DOHH2 (cell line): ENCODE measurements at regions not wholly inside any gene's neighbourhood (a gene's known extent, or its start where the extent isn't known, plus 50 kb on each side); places are given as distances from the start of the nearest gene placed in this dataset.

Source experiments
- H3F3A ChIP-seq: fragments of 200-600 bp; sonication (generic), shearing (Covaris generic); 2 replicates; pipeline ENCODE4 v1.6.0; 2016; ENCODE audit warnings: antibody characterized with exemption, mild to moderate bottlenecking; ENCODE audit not compliant: control insufficient read depth, insufficient read depth
- H3K27ac ChIP-seq: fragments of 200-600 bp; sonication (generic); 2 replicates; pipeline ENCODE4 v1.5.1; 2014; ENCODE audit warnings: low read depth, mild to moderate bottlenecking, low read length, moderate library complexity
- H3K27me3 ChIP-seq: fragments of 200-600 bp; sonication (generic); 2 replicates; pipeline ENCODE4 v1.6.1; 2014; ENCODE audit warnings: mild to moderate bottlenecking, low read length, mixed read lengths; ENCODE audit not compliant: control insufficient read depth
- H3K36me3 ChIP-seq: fragments of 200-600 bp; sonication (generic); 2 replicates; pipeline ENCODE4 v1.6.1; 2014; ENCODE audit warnings: mild to moderate bottlenecking, low read length, moderate library complexity, mixed read lengths; ENCODE audit not compliant: control insufficient read depth
- H3K4me1 ChIP-seq: fragments of 200-600 bp; sonication (generic); 2 replicates; pipeline ENCODE4 v1.6.1; 2014; ENCODE audit warnings: mild to moderate bottlenecking, low read length, mixed read lengths; ENCODE audit not compliant: control insufficient read depth
- H3K4me2 ChIP-seq: fragments of 200-600 bp; sonication (generic); 2 replicates; pipeline ENCODE4 v1.6.0; 2014; ENCODE audit warnings: mild to moderate bottlenecking, low read length, moderate library complexity
- H3K4me3 ChIP-seq: fragments of 200-600 bp; sonication (generic); 2 replicates; pipeline ENCODE4 v1.5.1; 2014; ENCODE audit warnings: mild to moderate bottlenecking, low read length, mixed read lengths
- H3K79me2 ChIP-seq: fragments of 200-600 bp; sonication (generic); 2 replicates; pipeline ENCODE4 v1.6.1; 2014; ENCODE audit warnings: mild to moderate bottlenecking, low read length, mixed read lengths; ENCODE audit not compliant: control insufficient read depth
- H3K9me2 ChIP-seq: fragments of 200-600 bp; sonication (generic); replicated peaks from 2 replicates; pipeline ENCODE4 v1.6.1; 2014; ENCODE audit warnings: mild to moderate bottlenecking, low read length, mixed read lengths; ENCODE audit not compliant: control insufficient read depth
- H3K9me3 ChIP-seq: fragments of 200-600 bp; sonication (generic); 2 replicates; pipeline ENCODE4 v1.6.1; 2014; ENCODE audit warnings: antibody characterized with exemption, low read length, mixed read lengths; ENCODE audit not compliant: control insufficient read depth, insufficient read depth
- H4K20me1 ChIP-seq: fragments of 200-600 bp; sonication (generic); 2 replicates; pipeline ENCODE4 v1.6.0; 2014; ENCODE audit warnings: low read depth, mild to moderate bottlenecking, antibody characterized with exemption, low read length, moderate library complexity; ENCODE audit not compliant: control insufficient read depth, insufficient read depth
- EZH2phosphoT487 ChIP-seq: fragments of 200-600 bp; sonication (generic); IDR thresholded peaks from 2 replicates; pipeline ENCODE4 v1.6.1; 2017; ENCODE audit warnings: borderline replicate concordance, mild to moderate bottlenecking, antibody characterized with exemption, low read length, moderate library complexity, mixed read lengths
- TF ChIP-seq, protein P1 (sequence below): fragments of 200-600 bp; sonication (generic); IDR thresholded peaks from one replicate; pipeline ENCODE4 v1.5.1; 2014; ENCODE audit warnings: antibody characterized with exemption, mild to moderate bottlenecking, low read depth, low read length; ENCODE audit not compliant: poor library complexity, severe bottlenecking

DNA sequence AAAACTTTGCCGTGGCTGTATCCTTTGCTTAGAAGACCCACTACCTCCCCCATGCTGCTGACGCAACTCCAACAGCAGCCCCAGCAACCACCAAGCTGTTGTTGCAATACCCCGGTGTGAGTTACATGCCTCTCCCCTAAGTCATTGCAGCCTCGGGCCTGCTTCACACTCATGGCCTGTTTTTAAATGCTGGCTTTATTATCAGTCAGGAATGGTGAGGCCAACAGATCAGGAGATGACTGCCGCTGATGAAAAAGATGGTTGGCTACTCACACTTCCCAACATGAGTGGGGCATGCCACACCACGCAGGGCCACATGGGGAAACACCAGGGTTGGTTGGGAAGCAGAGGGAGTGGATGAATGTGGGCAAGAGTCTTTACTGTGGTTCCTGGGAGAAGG lies 171.5 kb upstream of the SYT13 start:
- no peaks in the 10 kb centered on the region for H3F3A ChIP-seq
- no peak overlapping the region for H3K4me2 ChIP-seq
- H3K9me3 ChIP-seq = no peaks in the 10 kb centered on the region
- no peaks in the 10 kb centered on the region for H3K9me2 ChIP-seq
- H3K4me3 ChIP-seq = no peak overlapping the region
- no peaks in the 10 kb centered on the region for H4K20me1 ChIP-seq
- no peaks in the 10 kb centered on the region for H3K79me2 ChIP-seq
- TF ChIP-seq, protein P1, sequence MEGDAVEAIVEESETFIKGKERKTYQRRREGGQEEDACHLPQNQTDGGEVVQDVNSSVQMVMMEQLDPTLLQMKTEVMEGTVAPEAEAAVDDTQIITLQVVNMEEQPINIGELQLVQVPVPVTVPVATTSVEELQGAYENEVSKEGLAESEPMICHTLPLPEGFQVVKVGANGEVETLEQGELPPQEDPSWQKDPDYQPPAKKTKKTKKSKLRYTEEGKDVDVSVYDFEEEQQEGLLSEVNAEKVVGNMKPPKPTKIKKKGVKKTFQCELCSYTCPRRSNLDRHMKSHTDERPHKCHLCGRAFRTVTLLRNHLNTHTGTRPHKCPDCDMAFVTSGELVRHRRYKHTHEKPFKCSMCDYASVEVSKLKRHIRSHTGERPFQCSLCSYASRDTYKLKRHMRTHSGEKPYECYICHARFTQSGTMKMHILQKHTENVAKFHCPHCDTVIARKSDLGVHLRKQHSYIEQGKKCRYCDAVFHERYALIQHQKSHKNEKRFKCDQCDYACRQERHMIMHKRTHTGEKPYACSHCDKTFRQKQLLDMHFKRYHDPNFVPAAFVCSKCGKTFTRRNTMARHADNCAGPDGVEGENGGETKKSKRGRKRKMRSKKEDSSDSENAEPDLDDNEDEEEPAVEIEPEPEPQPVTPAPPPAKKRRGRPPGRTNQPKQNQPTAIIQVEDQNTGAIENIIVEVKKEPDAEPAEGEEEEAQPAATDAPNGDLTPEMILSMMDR = no peak
- no peak for TF ChIP-seq EZH2phosphoT487
- H3K27ac ChIP-seq = no peak overlapping the region
- no peaks in the 10 kb centered on the region for H3K4me1 ChIP-seq
- no peaks in the 10 kb centered on the region for H3K36me3 ChIP-seq
- H3K27me3 ChIP-seq = no peaks in the 10 kb centered on the region

DNA sequence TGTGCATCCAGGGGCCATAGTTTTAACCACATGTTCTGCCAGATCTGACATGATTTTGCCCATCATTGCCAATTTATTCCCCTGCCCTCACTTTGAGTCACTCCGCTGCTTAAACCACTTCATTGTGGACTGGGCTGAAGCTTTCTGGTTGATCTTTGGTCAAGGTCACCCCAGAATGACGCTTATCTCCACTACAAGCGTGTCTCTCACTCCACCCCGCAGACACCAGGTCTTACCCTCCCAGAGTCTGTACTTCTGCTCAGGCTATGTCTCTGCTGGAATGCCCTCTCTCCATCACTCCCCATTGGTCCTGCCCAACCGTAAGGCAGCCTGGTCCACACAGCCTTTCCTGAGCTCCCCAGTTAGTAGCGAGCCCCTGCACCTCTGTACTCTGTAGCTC lies 170.5 kb upstream of the SYT13 start:
- Histone ChIP-seq H3K4me2 (no peak overlapping the region), H3K4me3 (no peak overlapping the region), H3K27ac (no peak overlapping the region), H3K27me3 (no peaks in the 10 kb centered on the region), H3K9me3 (no peaks in the 10 kb centered on the region), H4K20me1 (no peaks in the 10 kb centered on the region), H3K9me2 (no peaks in the 10 kb centered on the region), H3K79me2 (no peaks in the 10 kb centered on the region), H3K36me3 (no peaks in the 10 kb centered on the region), H3K4me1 (no peaks in the 10 kb centered on the region), H3F3A (no peaks in the 10 kb centered on the region)
- TF ChIP-seq, protein P1 = no peak
- TF ChIP-seq EZH2phosphoT487 = no peak

- Histone ChIP-seq H3K79me2 (no peaks in the 10 kb centered on the region), H3K4me1 (no peaks in the 10 kb centered on the region), H3K4me2 (no peak overlapping the region), H3K4me3 (no peak overlapping the region), H3K27me3 (no peaks in the 10 kb centered on the region), H4K20me1 (no peaks in the 10 kb centered on the region), H3K36me3 (no peaks in the 10 kb centered on the region), H3K9me3 (no peaks in the 10 kb centered on the region), H3K9me2 (no peaks in the 10 kb centered on the region), H3F3A (no peaks in the 10 kb centered on the region), H3K27ac (no peak overlapping the region)
- no peak for TF ChIP-seq EZH2phosphoT487
These were observed 169.4 kb upstream of the SYT13 start for GRCh38 chr11:45455536-45455935.

GRCh38 chr11:45454917-45455401 lies 168.8 kb upstream of the SYT13 start:
- H3K4me1 ChIP-seq = no peaks in the 10 kb centered on the region
- H3K36me3 ChIP-seq = no peaks in the 10 kb centered on the region
- no peaks in the 10 kb centered on the region for H3K79me2 ChIP-seq
- no peaks in the 10 kb centered on the region for H3K27me3 ChIP-seq
- no peak overlapping the region for H3K4me2 ChIP-seq
- H3K27ac ChIP-seq = no peak overlapping the region
- H3K9me2 ChIP-seq = no peaks in the 10 kb centered on the region
- H3K9me3 ChIP-seq = no peaks in the 10 kb centered on the region
- no peak for TF ChIP-seq EZH2phosphoT487
- TF ChIP-seq, protein P1 = no peak
- no peaks in the 10 kb centered on the region for H4K20me1 ChIP-seq
- no peak overlapping the region for H3K4me3 ChIP-seq
- no peaks in the 10 kb centered on the region for H3F3A ChIP-seq
